NCI-H524 treated with DMSO at 0.1 percent for 48 hours (cell line): ENCODE measurements at regions not wholly inside any gene's neighbourhood (a gene's known extent, or its start where the extent isn't known, plus 50 kb on each side); places are given as distances from the start of the nearest gene placed in this dataset.
"Not testable (repeated sequence)": the region's sequence is repeated elsewhere in the genome, so short reads cannot be mapped to it uniquely, and the experiment has no call there.

ENCODE experiments used
- DNase-seq: peaks from one replicate; lab custom pipeline; 2025; lab: John Stamatoyannopoulos, UW

DNA sequence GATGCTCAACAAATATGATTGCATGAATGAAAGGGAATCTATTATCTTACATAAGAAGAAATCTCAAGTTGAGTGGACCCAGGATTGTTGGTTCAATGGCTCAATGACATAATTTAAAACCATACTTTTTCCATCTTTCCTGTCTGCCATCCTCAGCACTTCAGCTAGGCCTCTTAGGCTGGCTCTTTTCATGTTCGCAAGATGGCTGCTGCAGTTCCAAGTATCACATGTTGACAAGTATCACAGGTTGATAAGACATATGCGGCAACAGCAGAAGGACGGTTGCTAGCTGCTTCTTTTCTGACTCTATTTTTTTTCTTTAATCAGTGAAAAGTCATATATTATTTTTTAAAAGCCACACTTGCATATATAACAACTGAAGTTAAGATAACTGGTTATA, 79.0 kb upstream of the CDK6 start:
- no peak for DNase-seq

DNA sequence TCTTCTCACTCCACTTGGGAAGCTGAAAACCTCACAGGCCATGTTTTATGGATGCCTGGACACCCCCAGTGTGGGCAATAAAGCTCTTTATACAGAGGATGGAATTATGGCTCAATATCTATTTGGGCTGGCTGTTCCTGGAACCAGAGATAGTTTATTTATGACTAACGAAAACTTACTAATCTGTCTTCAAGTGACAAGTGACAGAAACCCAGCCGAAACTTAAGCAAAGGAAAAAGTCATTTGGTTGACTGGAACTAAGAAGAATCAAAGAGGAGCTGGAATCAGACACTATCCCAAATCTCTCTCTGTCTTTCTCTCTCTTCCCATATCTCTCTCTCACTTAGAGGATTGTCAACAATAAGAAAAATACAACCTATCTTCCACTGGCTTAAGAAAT, 78.3 kb upstream of the CDK6 start:
- DNase-seq: no peak

- DNase-seq: no peak
Observed at GRCh38 chr7:92913849-92914248, 77.5 kb upstream of the CDK6 start.

GRCh38 chr7:92910976-92911375, 74.6 kb upstream of the CDK6 start:
- DNase-seq: no peak

DNA sequence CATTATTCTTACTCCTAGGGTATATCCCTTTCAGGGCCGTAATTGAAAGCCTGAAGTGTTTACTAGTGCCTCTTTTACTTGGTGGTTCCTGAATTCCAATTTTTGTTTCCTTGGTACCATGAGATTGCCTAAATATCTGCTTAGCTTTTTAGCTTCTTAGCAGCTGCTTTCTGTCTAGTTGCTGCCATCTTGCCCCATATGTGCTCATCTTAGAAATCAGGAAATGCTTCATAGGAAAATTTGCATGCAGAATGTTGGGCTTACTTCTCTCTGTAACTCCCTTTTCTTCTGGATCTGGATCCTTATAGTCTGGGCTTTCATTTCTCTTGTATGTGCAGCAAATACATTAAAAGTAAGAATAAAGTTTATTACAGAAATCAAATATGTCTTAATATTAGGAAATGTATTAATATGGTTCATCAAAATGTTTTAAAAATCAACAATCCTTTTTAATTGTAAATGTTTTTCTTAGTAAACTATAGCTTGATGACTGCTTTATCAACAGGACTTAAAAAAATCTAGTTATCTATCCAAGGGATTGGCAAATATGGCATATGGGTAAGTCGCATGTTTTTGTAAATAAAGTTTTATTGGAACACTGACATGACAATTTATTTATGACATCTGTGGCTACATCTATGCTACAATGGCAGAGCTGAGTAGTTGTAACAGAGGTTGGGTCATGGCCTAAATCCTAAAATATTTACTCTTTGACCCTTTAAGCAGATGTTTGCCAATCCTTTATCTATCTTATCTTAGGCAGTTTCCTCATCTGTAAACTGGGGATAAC, 73.5 kb upstream of the CDK6 start:
- DNase-seq: no peak

DNA sequence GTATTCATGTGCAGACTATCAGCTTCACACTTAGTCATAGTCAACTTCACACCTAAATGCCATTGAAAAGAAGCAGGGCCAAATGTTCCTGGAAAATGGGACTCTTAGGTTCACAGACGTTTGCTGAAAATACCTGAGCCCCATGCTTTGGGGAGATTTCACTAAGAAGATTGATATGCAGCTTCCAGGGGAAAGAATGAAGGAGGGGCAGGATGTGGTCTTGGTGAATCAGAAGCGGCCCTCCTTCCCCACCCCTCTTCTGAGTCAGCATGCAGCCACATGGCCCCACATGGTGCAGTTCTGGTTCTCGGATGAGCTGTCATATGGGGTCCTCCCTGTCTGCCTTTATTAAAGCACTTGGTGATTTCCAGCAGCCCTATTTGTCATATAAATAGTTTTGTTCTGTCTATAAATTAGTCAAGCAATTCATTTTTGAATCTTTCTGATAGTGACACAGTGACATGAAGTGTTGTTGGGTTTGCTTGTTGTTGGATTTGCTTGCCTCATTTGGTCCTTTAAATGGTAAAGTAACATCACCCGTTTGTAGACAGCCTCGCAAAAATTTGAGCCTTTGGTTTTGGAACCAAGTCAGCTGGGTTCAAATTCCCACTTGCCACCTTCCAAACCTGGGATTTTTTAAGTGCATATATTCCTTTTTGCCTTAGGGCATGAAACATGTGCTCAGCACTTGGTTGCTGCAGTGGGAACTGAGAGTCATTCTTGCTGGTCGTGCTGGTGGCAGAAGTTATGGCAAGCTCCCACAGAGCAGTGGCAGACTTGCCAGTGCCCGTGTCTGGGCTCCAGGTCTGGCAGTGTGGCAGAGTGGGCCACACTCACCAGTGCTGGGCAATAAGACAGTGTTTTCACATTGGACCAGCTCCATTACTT, 68.1 kb upstream of the CDK6 start:
- no peak for DNase-seq

- DNase-seq: no peak
Observed at GRCh38 chr7:92898798-92899197, 62.4 kb upstream of the CDK6 start.

GRCh38 chr7:92894857-92895256, 58.5 kb upstream of the CDK6 start:
- not testable (repeated sequence) for DNase-seq

GRCh38 chr7:92889081-92889480, 52.7 kb upstream of the CDK6 start:
- DNase-seq: no peak
